ENCODE measurements at regions not wholly inside any gene's neighbourhood (a gene's known extent, or its start where the extent isn't known, plus 50 kb on each side); places are given as distances from the start of the nearest gene placed in this dataset.

DNA sequence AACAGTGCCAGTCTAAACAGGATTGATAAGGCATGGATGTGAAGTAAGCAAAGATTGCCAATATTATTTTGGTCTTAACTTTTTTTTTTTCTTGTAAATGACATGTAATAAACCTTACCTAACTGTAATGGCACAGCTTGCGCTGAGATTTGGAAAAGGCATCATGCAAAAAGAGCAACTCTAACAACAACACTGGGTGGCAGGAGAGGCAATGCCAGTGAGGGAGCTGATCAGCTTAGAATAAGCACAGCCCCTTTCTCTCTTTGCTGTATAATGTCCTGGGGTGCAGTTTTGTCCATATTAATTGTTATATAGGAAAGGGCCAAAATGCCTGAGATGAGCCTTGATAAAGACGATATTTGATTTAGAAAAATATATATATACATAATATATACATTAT, 1589.7 kb upstream of the FLRT2 start:
- TF ChIP-seq EZH2 (IDR thresholded peaks at IDR 0.05; ENCODE audit: insufficient read depth, poor library complexity, severe bottlenecking): no peak
- TF ChIP-seq EZH2phosphoT487 (IDR thresholded peaks at IDR 0.05; ENCODE audit: insufficient read depth, low read depth): no peak
